Adrenal gland (tissue), 9 donors: ENCODE measurements at regions not wholly inside any gene's neighbourhood (a gene's known extent, or its start where the extent isn't known, plus 50 kb on each side); places are given as distances from the start of the nearest gene placed in this dataset.
A peak's percentile ranks its signal among the peaks of the same experiment; 100 is the strongest.

Experiments used
- DNase-seq, 7 donors: peaks; one replicate each; pipeline ENCODE4 v3.0.0-alpha.2; 2019 to 2020
- H3K27ac ChIP-seq, 5 donors: fragments of 200-600 bp; sonication (generic) in 4 of 5; 1 replicate in 3 of 5; 2 replicates in 2 of 5; pipeline versions ENCODE4 v1.5.1 to v1.8.0; 2016 to 2020; ENCODE audit warnings: mild to moderate bottlenecking in 1 of 5
- H3K27me3 ChIP-seq: fragments of 200-600 bp; 2 replicates; pipeline ENCODE4 v1.8.0; 2021
- H3K36me3 ChIP-seq, 2 donors: fragments of 200-600 bp; replicated peaks in 1 of 2; 1 replicate in 1 of 2; 2 replicates in 1 of 2; pipeline versions ENCODE4 v1.5.1 to v1.8.0; 2018 to 2022
- H3K4me1 ChIP-seq, 2 donors: fragments of 200-600 bp; replicated peaks in 1 of 2; 1 replicate in 1 of 2; 2 replicates in 1 of 2; pipeline versions ENCODE4 v1.5.1 to v1.8.0; 2018 to 2021
- H3K4me3 ChIP-seq, 4 donors: fragments of 200-600 bp; sonication (generic) in 3 of 4; one replicate each; pipeline ENCODE4 v1.5.1; 2016 to 2018
- H3K9me3 ChIP-seq, 3 donors: fragments of 200-600 bp; sonication (generic) in 1 of 3; replicated peaks in 1 of 3; 1 replicate in 2 of 3; 2 replicates in 1 of 3; pipeline versions ENCODE4 v1.5.1 to v1.8.0; 2016 to 2021
- POLR2A ChIP-seq, 2 donors: fragments of 450-650 bp; IDR thresholded peaks; one replicate each; pipeline ENCODE4 v1.6.1; 2017; ENCODE audit warnings: antibody characterized with exemption in 2 of 2, mild to moderate bottlenecking in 2 of 2, moderate library complexity in 1 of 2
- WGBS, 4 donors: extraction: QIAGEN DNeasy Blood & Tissue Kit in 2 of 4; methylation state at CpG; one replicate each; pipeline versions ENCODE4 v1.1.5 to v1.1.7; 2013 to 2017; 5-methylcytosine and 5-hydroxymethylcytosine counted together
- intact Hi-C, 2 donors: fragments of 100-400 bp; cut with DNase I; formaldehyde crosslinking; loops; one replicate each; pipeline versions ENCODE4 v1.14.1 to v1.15.0; 2022 to 2023
- TF ChIP-seq, protein P1 (sequence below), 6 experiments: fragments of 450-650 bp in 4 of 6; fragments of 200-600 bp in 2 of 6; sonication (generic) in 1 of 6; IDR thresholded peaks; 1 replicate in 5 of 6; 2 replicates in 1 of 6; pipeline versions ENCODE4 v1.5.1 to v1.8.0; 2016 to 2021; ENCODE audit warnings: antibody characterized with exemption in 6 of 6, mild to moderate bottlenecking in 2 of 6, moderate library complexity in 1 of 6
- donor health status: healthy with polysubstance abuse.
- donor health status: Bipolar disorder and iron deficiency.
- donor health status: DM: yes; HTN: yes; CAD: no.
- donor health status: DM: no; HTN: no; CAD: no.
- donor health status: DM: no; HTN: no; CAD: no.

DNA sequence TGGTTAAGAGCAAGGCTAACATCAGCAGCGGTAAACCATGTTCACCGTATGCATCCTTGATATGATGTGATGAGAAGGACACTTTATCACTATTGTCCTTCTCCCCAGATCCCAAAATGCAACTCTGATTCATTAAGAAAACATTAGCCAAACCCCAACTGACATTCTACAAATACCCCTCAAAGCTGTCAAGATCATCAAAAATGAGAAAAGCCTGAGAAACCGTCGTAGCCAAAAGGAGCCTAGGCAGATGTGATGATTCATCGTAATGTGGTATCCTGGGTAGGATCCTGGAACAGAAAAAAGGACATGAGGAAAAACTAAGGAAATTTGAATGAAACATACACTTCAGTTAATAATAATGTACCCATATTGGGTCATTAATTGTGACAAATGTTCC lies 67.3 kb upstream of the ST6GAL2 start:
- 89 to 91% (median 90%) methylated on average over 5 of the region's 5 CpGs for WGBS, 4 donors
- Histone ChIP-seq H3K27me3 (no peaks in the 10 kb centered on the region), H3K4me1 (no peaks in the 10 kb centered on the region), H3K27ac (no peak overlapping the region), H3K4me3 (no peak overlapping the region), H3K36me3 (no peaks in the 10 kb centered on the region), H3K9me3 (no peaks in the 10 kb centered on the region)
- DNase-seq, result no peak
- intact Hi-C loops, result no loop called here
- TF ChIP-seq POLR2A (IDR thresholded peaks at IDR 0.05), result no peak
- TF ChIP-seq, protein P1, sequence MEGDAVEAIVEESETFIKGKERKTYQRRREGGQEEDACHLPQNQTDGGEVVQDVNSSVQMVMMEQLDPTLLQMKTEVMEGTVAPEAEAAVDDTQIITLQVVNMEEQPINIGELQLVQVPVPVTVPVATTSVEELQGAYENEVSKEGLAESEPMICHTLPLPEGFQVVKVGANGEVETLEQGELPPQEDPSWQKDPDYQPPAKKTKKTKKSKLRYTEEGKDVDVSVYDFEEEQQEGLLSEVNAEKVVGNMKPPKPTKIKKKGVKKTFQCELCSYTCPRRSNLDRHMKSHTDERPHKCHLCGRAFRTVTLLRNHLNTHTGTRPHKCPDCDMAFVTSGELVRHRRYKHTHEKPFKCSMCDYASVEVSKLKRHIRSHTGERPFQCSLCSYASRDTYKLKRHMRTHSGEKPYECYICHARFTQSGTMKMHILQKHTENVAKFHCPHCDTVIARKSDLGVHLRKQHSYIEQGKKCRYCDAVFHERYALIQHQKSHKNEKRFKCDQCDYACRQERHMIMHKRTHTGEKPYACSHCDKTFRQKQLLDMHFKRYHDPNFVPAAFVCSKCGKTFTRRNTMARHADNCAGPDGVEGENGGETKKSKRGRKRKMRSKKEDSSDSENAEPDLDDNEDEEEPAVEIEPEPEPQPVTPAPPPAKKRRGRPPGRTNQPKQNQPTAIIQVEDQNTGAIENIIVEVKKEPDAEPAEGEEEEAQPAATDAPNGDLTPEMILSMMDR (IDR thresholded peaks at IDR 0.05), result no peak

DNA sequence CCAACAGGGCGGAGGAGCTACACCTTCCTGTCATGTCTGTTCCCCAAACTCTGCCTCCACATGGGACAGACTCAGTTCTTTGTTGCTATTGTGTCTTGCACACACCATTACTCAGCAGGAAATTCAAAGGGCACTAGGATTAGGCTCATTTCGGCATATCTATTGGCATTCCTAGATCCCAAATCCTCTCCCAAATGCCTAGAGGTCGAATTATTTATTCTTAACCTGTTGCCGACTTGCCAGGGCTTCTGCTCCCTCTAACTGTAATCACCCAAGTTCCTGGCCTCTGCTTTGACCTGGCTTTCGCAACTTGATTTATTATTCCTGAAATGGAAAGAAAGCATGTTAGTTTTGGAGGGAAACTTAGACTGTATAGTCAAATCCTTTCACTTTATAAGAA lies 67.8 kb upstream of the ST6GAL2 start:
- Histone ChIP-seq H3K27ac (no peak overlapping the region), H3K9me3 (no peaks in the 10 kb centered on the region), H3K36me3 (no peaks in the 10 kb centered on the region), H3K27me3 (no peaks in the 10 kb centered on the region), H3K4me1 (no peaks in the 10 kb centered on the region), H3K4me3 (no peak overlapping the region)
- TF ChIP-seq, protein P1 (IDR thresholded peaks at IDR 0.05), result no peak
- no peak for TF ChIP-seq POLR2A (IDR thresholded peaks at IDR 0.05)
- WGBS, 4 donors, result 31 to 58% (median 40%) methylated on average over 5 of the region's 5 CpGs
- intact Hi-C loops, result no loop called here
- peak in 2 of 7 donors; percentile 2 to 20 for DNase-seq

DNA sequence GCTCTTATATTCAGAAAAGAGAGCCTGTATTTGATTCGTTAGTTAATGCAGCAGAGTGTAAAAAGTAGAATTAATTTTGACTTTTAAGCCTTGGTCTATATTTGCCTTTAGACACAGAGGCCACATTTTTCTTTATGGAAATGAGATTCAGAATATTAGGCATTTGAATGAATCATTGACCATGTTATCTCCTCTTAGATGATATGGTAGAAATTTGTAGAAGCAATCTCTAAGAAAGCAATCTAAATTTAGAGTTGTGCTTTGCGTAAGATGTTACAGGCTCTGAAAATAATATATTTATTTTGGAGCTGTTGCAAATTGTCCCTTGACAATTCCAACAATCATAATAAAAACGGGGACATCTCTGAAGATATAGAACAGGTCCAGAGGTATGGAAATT lies 68.3 kb upstream of the ST6GAL2 start:
- Histone ChIP-seq H3K4me3 (no peak overlapping the region), H3K36me3 (no peaks in the 10 kb centered on the region)

DNA sequence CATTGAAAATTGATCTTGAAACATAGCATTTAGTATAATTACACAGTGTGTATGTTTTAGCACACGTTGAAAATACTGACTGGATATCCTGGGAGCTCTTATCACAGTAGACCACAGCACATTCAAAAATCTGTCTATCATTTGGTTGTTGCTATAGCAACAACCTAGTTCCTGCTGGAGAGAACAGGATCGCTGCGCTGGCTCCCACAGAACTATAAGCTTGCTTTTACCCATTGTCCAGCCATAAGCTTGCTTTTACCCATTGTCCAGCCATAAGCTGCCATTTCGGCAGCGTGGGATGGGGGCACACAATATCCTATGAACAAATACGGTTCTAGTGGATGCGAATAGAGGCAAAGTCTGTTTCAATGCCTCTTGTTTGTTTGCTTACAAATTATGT lies 70.4 kb upstream of the ST6GAL2 start:
- TF ChIP-seq POLR2A (IDR thresholded peaks at IDR 0.05), result no peak
- TF ChIP-seq, protein P1 (IDR thresholded peaks at IDR 0.05), result no peak
- intact Hi-C loops, result no loop called here
- Histone ChIP-seq H3K4me3 (no peak overlapping the region), H3K27me3 (no peaks in the 10 kb centered on the region), H3K4me1 (no peaks in the 10 kb centered on the region), H3K9me3 (no peaks in the 10 kb centered on the region), H3K36me3 (no peaks in the 10 kb centered on the region), H3K27ac (no peak overlapping the region)
- 74 to 83% (median 78%) methylated on average over 7 of the region's 7 CpGs for WGBS, 4 donors
- no peak for DNase-seq

More for the DNA sequence above, 68.3 kb upstream of the ST6GAL2 start:
- Histone ChIP-seq H3K27me3 (no peaks in the 10 kb centered on the region), H3K4me1 (no peaks in the 10 kb centered on the region), H3K27ac (no peak overlapping the region), H3K9me3 (no peaks in the 10 kb centered on the region)
- no peak for DNase-seq
- intact Hi-C loops, result no loop called here
- WGBS, 4 donors, result 49 to 60% (median 53%) methylated on average over 3 of the region's 3 CpGs
- no peak for TF ChIP-seq POLR2A (IDR thresholded peaks at IDR 0.05)
- TF ChIP-seq, protein P1 (IDR thresholded peaks at IDR 0.05), result no peak
